GM23248 (cell line): ENCODE measurements at regions not wholly inside any gene's neighbourhood (a gene's known extent, or its start where the extent isn't known, plus 50 kb on each side); places are given as distances from the start of the nearest gene placed in this dataset.

Experiments used
- DNase-seq: peaks from one replicate; pipeline ENCODE4 v3.0.0-alpha.2; 2015
- H2AFZ ChIP-seq: fragments of 200-600 bp; sonication (generic); 2 replicates; pipeline ENCODE4 v1.6.1; 2016; ENCODE audit warnings: antibody characterized with exemption
- H3F3A ChIP-seq: fragments of 200-600 bp; sonication (generic); 2 replicates; pipeline ENCODE4 v1.6.1; 2016; ENCODE audit warnings: mild to moderate bottlenecking, antibody characterized with exemption, mixed run types; ENCODE audit not compliant: insufficient read depth
- H3K27ac ChIP-seq: fragments of 200-600 bp; sonication (generic); 2 replicates; pipeline ENCODE4 v1.5.1; 2016; ENCODE audit warnings: mild to moderate bottlenecking
- H3K27me3 ChIP-seq: fragments of 200-600 bp; sonication (generic); replicated peaks from 2 replicates; pipeline ENCODE4 v1.6.1; 2016; ENCODE audit warnings: mild to moderate bottlenecking; ENCODE audit not compliant: insufficient read depth
- H3K36me3 ChIP-seq: fragments of 200-600 bp; sonication (generic); 2 replicates; pipeline ENCODE4 v1.6.1; 2016; ENCODE audit warnings: low read depth, mild to moderate bottlenecking
- H3K4me1 ChIP-seq: fragments of 200-600 bp; sonication (generic); 2 replicates; pipeline ENCODE4 v1.6.1; 2016; ENCODE audit warnings: mild to moderate bottlenecking; ENCODE audit not compliant: insufficient read depth
- H3K4me2 ChIP-seq: fragments of 200-600 bp; sonication (generic); one replicate; pipeline ENCODE4 v1.6.1; 2016; ENCODE audit warnings: mild to moderate bottlenecking; ENCODE audit not compliant: unreplicated experiment
- H3K4me3 ChIP-seq: fragments of 200-600 bp; sonication (generic); 2 replicates; pipeline ENCODE4 v1.5.1; 2016; ENCODE audit warnings: mild to moderate bottlenecking
- H3K79me2 ChIP-seq: fragments of 200-600 bp; sonication (generic); 2 replicates; pipeline ENCODE4 v1.6.1; 2016; ENCODE audit warnings: mild to moderate bottlenecking; ENCODE audit not compliant: insufficient read depth
- H3K9ac ChIP-seq: fragments of 200-600 bp; sonication (generic); 2 replicates; pipeline ENCODE4 v1.6.1; 2016; ENCODE audit warnings: mild to moderate bottlenecking
- H3K9me2 ChIP-seq: fragments of 200-600 bp; sonication (generic); 2 replicates; pipeline ENCODE4 v1.6.1; 2016; ENCODE audit warnings: mixed run types, mild to moderate bottlenecking, moderate library complexity; ENCODE audit not compliant: insufficient read depth
- H3K9me3 ChIP-seq: fragments of 200-600 bp; sonication (generic); one replicate; pipeline ENCODE4 v1.6.1; 2017; ENCODE audit warnings: low read depth
- H4K20me1 ChIP-seq: fragments of 200-600 bp; sonication (generic); 2 replicates; pipeline ENCODE4 v1.6.0; 2016; ENCODE audit not compliant: insufficient read depth
- EZH2 ChIP-seq: fragments of 200-600 bp; sonication (generic); IDR thresholded peaks from 2 replicates; pipeline ENCODE4 v1.6.1; 2018; ENCODE audit warnings: antibody characterized with exemption, mild to moderate bottlenecking; ENCODE audit not compliant: insufficient read depth, poor library complexity, severe bottlenecking
- EZH2phosphoT487 ChIP-seq: fragments of 200-600 bp; sonication (generic); IDR thresholded peaks from 2 replicates; pipeline ENCODE4 v1.6.1; 2018; ENCODE audit warnings: antibody characterized with exemption, moderate library complexity, mild to moderate bottlenecking, low read depth; ENCODE audit not compliant: insufficient read depth
- WGBS, 2 experiments: methylation state at CpG; one replicate each; pipeline ENCODE4 v1.1.6; 2015 to 2017; ENCODE audit warnings: low lambda C conversion rate in 2 of 2, low coverage in 1 of 2; ENCODE audit errors: missing lambda C conversion rate in 2 of 2; 5-methylcytosine and 5-hydroxymethylcytosine counted together
- in situ Hi-C: fragments of 300-500 bp; cut with MboI; formaldehyde crosslinking; loops from 2 replicates; pipeline ENCODE4 v1.15.0; 2020

DNA sequence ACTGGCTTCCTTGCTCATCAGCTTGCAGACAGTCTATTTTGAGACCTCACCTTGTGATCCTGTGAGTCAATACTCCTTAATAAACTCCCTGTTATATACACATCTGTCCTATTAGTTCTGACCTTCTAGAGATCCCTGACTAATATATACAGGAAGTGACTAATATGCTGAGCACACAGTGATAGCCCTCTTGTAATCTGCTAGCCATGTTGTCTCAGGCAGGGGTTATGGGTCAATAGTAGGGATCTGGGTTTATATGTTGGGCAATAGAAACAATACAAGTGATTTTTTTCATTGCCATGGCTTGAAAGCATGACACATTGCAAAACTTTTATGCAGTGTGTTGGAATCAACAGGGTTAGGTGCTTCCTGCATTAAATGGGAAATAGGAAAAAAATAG lies 562.2 kb downstream of the GALC start:
- Histone ChIP-seq H3K36me3 (no peaks in the 10 kb centered on the region), H3K9ac (no peak overlapping the region), H3K9me2 (no peaks in the 10 kb centered on the region), H3F3A (no peaks in the 10 kb centered on the region), H4K20me1 (no peaks in the 10 kb centered on the region), H3K4me2 (no peak overlapping the region), H3K27ac (no peak overlapping the region), H3K27me3 (no peaks in the 10 kb centered on the region), H3K79me2 (no peaks in the 10 kb centered on the region), H3K4me1 (no peaks in the 10 kb centered on the region), H2AFZ (no peak overlapping the region), H3K9me3 (no peaks in the 10 kb centered on the region), H3K4me3 (no peak overlapping the region)
- no peak for TF ChIP-seq EZH2phosphoT487
- no peak for TF ChIP-seq EZH2
- peak; percentile 16 for DNase-seq
- in situ Hi-C loops = no loop called here

- no peaks in the 10 kb centered on the region for H3K9me3 ChIP-seq
- in situ Hi-C loops = no loop called here
- no peak overlapping the region for H2AFZ ChIP-seq
- no peaks in the 10 kb centered on the region for H4K20me1 ChIP-seq
- H3K4me2 ChIP-seq = no peak overlapping the region
- H3K36me3 ChIP-seq = no peaks in the 10 kb centered on the region
- H3K9ac ChIP-seq = no peak overlapping the region
- H3K27ac ChIP-seq = no peak overlapping the region
- H3K79me2 ChIP-seq = no peaks in the 10 kb centered on the region
- no peaks in the 10 kb centered on the region for H3K27me3 ChIP-seq
- 31 to 33% methylated on average over 7 of the region's 7 CpGs for WGBS, 2 experiments
- no peak overlapping the region for H3K4me3 ChIP-seq
- no peaks in the 10 kb centered on the region for H3K9me2 ChIP-seq
- no peak for TF ChIP-seq EZH2phosphoT487
- no peak for TF ChIP-seq EZH2
- H3F3A ChIP-seq = no peaks in the 10 kb centered on the region
- no peaks in the 10 kb centered on the region for H3K4me1 ChIP-seq
- DNase-seq = no peak
Measured at GRCh38 chr14:87430214-87430613, 562.8 kb downstream of the GALC start.

DNA sequence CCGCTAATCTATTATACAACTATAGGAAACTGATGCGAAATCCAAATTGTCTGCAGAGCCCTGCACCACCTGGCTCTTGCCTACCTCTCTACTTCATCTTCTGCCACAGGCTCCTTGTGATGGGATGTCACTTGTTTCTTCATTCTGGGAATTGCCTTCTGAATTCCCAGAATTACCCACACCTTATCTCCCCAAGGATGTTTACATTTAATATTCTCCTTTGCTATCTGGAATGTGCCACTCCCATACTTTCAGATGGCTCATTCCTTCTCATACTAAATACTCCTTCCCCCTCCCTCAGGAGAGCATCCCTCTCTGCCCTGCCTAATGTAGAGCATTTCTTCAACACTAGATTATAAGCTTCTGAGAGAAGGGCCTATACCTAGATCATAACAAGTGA lies 573.1 kb downstream of the GALC start:
- 43 to 67% methylated on average over 2 of the region's 2 CpGs for WGBS, 2 experiments
- H4K20me1 ChIP-seq = no peaks in the 10 kb centered on the region
- DNase-seq = no peak
- H3K9me3 ChIP-seq = no peaks in the 10 kb centered on the region
- no peaks in the 10 kb centered on the region for H3K36me3 ChIP-seq
- H3K27me3 ChIP-seq = no peaks in the 10 kb centered on the region
- no peaks in the 10 kb centered on the region for H3K79me2 ChIP-seq
- H3K4me1 ChIP-seq = no peaks in the 10 kb centered on the region
- H3K4me3 ChIP-seq = no peak overlapping the region
- H3K27ac ChIP-seq = no peak overlapping the region
- no peaks in the 10 kb centered on the region for H3F3A ChIP-seq
- no peak overlapping the region for H3K4me2 ChIP-seq
- no peak overlapping the region for H2AFZ ChIP-seq
- TF ChIP-seq EZH2 = no peak
- in situ Hi-C loops = no loop called here
- no peak overlapping the region for H3K9ac ChIP-seq
- H3K9me2 ChIP-seq = no peaks in the 10 kb centered on the region

DNA sequence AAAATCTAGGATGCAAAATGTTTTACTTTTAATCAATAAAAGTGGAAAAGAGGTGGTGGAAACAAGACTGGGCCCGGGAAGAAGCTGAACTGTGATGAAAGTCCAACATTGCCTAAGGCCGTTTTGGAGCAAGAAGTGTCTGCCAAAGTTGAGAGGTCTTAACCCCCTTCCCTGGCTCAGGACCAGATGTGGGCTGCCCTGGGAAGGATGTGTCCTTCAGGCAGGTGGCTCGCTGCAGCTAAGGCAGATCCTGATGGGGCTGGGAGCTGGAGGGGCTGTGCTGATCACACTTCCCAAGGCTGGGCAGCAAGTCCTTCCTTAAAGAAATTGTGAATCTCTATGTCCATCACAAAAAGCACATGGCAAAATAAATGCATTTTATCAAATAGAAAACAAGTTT lies 581.6 kb downstream of the GALC start:
- Histone ChIP-seq H3K79me2 (no peaks in the 10 kb centered on the region), H2AFZ (no peak overlapping the region), H3K4me3 (no peak overlapping the region), H3K27me3 (no peaks in the 10 kb centered on the region), H3F3A (no peaks in the 10 kb centered on the region), H3K4me1 (no peaks in the 10 kb centered on the region), H3K9me2 (no peaks in the 10 kb centered on the region), H3K36me3 (no peaks in the 10 kb centered on the region), H3K9me3 (no peaks in the 10 kb centered on the region), H3K27ac (no peak overlapping the region), H3K4me2 (no peak overlapping the region), H3K9ac (no peak overlapping the region), H4K20me1 (no peaks in the 10 kb centered on the region)
- in situ Hi-C loops = no loop called here
- DNase-seq = no peak
- TF ChIP-seq EZH2 (no peak), EZH2phosphoT487 (no peak)
- 24 to 34% methylated on average over 3 of the region's 3 CpGs for WGBS, 2 experiments

- Histone ChIP-seq H3K4me2 (no peak overlapping the region), H3K27ac (no peak overlapping the region), H3F3A (no peaks in the 10 kb centered on the region), H3K4me3 (no peak overlapping the region), H3K36me3 (no peaks in the 10 kb centered on the region), H3K9me2 (no peaks in the 10 kb centered on the region), H3K27me3 (no peaks in the 10 kb centered on the region), H3K79me2 (no peaks in the 10 kb centered on the region), H2AFZ (no peak overlapping the region), H3K4me1 (no peaks in the 10 kb centered on the region), H3K9me3 (no peaks in the 10 kb centered on the region), H3K9ac (no peak overlapping the region), H4K20me1 (no peaks in the 10 kb centered on the region)
- no peak for DNase-seq
- TF ChIP-seq EZH2 (no peak), EZH2phosphoT487 (no peak)
- in situ Hi-C loops = no loop called here
Measured at GRCh38 chr14:87409393-87409792, 583.6 kb downstream of the GALC start.
